ENCODE measurements at regions not wholly inside any gene's neighbourhood (a gene's known extent, or its start where the extent isn't known, plus 50 kb on each side); places are given as distances from the start of the nearest gene placed in this dataset.

GRCh38 chr6:139979021-139979725 is 604.7 kb upstream of the CITED2 start:
- Histone ChIP-seq H3K27me3 (no peaks in the 10 kb centered on the region), H3K36me3 (no peaks in the 10 kb centered on the region), H3K4me1 (peaks cover 0 to 13% (median 0%) of the 10 kb centered on the region in 4 donors), H3K4me3 (no peak overlapping the region), H3K9me3 (no peaks in the 10 kb centered on the region), H3K27ac (peak overlapping the region in 2 of 4 donors; percentile 20 to 59)
- no peak for DNase-seq
- TF ChIP-seq CTCF (IDR thresholded peaks at IDR 0.05) (no peak), POLR2A (IDR thresholded peaks at IDR 0.05) (no peak)

- no peak for TF ChIP-seq POLR2A (IDR thresholded peaks at IDR 0.05)
- no peak for TF ChIP-seq CTCF (IDR thresholded peaks at IDR 0.05)
- no peaks in the 10 kb centered on the region for H3K9me3 ChIP-seq
- H3K36me3 ChIP-seq, result no peaks in the 10 kb centered on the region
- H3K27me3 ChIP-seq, result no peaks in the 10 kb centered on the region
- H3K4me1 ChIP-seq, result peaks cover 0 to 10% (median 0%) of the 10 kb centered on the region in 4 donors
- no peak overlapping the region for H3K4me3 ChIP-seq
- peak overlapping the region in 2 of 4 donors; percentile 3 to 59 for H3K27ac ChIP-seq
- DNase-seq, result no peak
Measured at GRCh38 chr6:139977887-139978332, 603.5 kb upstream of the CITED2 start.

GRCh38 chr6:139973669-139974344 is 599.4 kb upstream of the CITED2 start:
- Histone ChIP-seq H3K4me3 (no peak overlapping the region), H3K4me1 (no peaks in the 10 kb centered on the region), H3K27me3 (no peaks in the 10 kb centered on the region), H3K36me3 (no peaks in the 10 kb centered on the region), H3K9me3 (no peaks in the 10 kb centered on the region), H3K27ac (peak overlapping the region in 1 of 4 donors; percentile 19)
- DNase-seq, result no peak
- TF ChIP-seq POLR2A (IDR thresholded peaks at IDR 0.05) (no peak), CTCF (IDR thresholded peaks at IDR 0.05) (no peak)

GRCh38 chr6:139972116-139972515 is 597.7 kb upstream of the CITED2 start:
- Histone ChIP-seq H3K36me3 (no peaks in the 10 kb centered on the region), H3K27me3 (no peaks in the 10 kb centered on the region), H3K27ac (no peak overlapping the region), H3K4me3 (no peak overlapping the region), H3K4me1 (no peaks in the 10 kb centered on the region), H3K9me3 (no peaks in the 10 kb centered on the region)
- DNase-seq, result no peak
- TF ChIP-seq CTCF (IDR thresholded peaks at IDR 0.05) (no peak), POLR2A (IDR thresholded peaks at IDR 0.05) (no peak)

GRCh38 chr6:139970591-139970991 is 596.1 kb upstream of the CITED2 start:
- no peaks in the 10 kb centered on the region for H3K9me3 ChIP-seq

More at GRCh38 chr6:139970591-139970991, 596.1 kb upstream of the CITED2 start:
- TF ChIP-seq POLR2A (IDR thresholded peaks at IDR 0.05) (no peak), CTCF (IDR thresholded peaks at IDR 0.05) (no peak)
- H3K36me3 ChIP-seq, result no peaks in the 10 kb centered on the region
- H3K4me1 ChIP-seq, result no peaks in the 10 kb centered on the region
- no peak for DNase-seq
- no peak overlapping the region for H3K27ac ChIP-seq
- H3K27me3 ChIP-seq, result no peaks in the 10 kb centered on the region
- no peak overlapping the region for H3K4me3 ChIP-seq

Data from Peyer's patch (tissue), 4 donors.